ENCODE measurements at regions not wholly inside any gene's neighbourhood (a gene's known extent, or its start where the extent isn't known, plus 50 kb on each side); places are given as distances from the start of the nearest gene placed in this dataset.
A peak's percentile ranks its signal among the peaks of the same experiment; 100 is the strongest.

DNA sequence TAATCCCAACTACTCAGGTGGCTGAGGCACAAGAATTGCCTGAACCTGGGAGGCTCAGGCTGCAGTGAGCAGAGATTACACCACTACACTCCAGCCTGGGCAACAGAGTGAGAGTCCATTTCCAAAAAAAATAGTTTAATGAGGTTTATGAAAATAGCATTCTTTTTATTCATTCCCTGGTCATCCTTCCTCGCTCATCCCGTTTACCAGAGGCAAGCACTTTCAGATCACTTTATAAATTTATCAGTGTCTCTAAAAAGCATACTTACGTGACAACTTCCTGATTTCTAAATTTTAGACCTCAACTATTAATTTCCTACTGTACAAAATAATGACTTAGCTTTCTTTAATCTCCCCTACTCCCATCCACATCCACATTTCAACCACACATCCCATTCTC is 864.8 kb downstream of the EPHA4 start:
- Histone ChIP-seq H3K36me3 (no peaks in the 10 kb centered on the region), H3K27me3 (no peaks in the 10 kb centered on the region), H3K4me1 (ENCODE audit: low read depth) (no peaks in the 10 kb centered on the region), H3K4me3 (no peak overlapping the region), H3K9me3 (ENCODE audit: low read depth) (no peaks in the 10 kb centered on the region), H3K27ac (no peak overlapping the region)
- TF ChIP-seq, protein P1, sequence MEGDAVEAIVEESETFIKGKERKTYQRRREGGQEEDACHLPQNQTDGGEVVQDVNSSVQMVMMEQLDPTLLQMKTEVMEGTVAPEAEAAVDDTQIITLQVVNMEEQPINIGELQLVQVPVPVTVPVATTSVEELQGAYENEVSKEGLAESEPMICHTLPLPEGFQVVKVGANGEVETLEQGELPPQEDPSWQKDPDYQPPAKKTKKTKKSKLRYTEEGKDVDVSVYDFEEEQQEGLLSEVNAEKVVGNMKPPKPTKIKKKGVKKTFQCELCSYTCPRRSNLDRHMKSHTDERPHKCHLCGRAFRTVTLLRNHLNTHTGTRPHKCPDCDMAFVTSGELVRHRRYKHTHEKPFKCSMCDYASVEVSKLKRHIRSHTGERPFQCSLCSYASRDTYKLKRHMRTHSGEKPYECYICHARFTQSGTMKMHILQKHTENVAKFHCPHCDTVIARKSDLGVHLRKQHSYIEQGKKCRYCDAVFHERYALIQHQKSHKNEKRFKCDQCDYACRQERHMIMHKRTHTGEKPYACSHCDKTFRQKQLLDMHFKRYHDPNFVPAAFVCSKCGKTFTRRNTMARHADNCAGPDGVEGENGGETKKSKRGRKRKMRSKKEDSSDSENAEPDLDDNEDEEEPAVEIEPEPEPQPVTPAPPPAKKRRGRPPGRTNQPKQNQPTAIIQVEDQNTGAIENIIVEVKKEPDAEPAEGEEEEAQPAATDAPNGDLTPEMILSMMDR (IDR thresholded peaks at IDR 0.05; ENCODE audit: low read depth, low read length), result no peak
- no peak for DNase-seq (ENCODE audit: low read depth in 1 of 2, low spot score in 1 of 2)

DNA sequence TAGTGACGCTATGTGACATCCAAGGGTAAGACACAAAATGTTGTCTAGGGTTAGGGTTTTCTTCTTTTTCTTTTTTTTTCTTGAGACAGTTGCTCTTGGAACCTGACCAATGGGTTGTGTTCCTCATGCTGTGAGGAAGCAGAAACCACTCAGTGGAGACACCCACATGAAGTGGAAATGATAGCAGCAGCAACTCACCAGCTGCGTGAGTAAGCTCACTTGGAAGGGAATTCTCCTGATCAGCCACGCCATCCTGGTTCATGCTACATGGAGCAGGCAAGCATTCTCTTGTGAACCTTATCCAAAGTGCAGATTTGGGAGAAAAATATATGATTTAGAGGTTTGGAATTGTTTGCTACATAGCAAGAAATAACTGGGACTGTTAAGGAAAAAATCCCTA is 863.7 kb downstream of the EPHA4 start:
- H3K36me3 ChIP-seq, result no peaks in the 10 kb centered on the region
- TF ChIP-seq, protein P1 (IDR thresholded peaks at IDR 0.05; ENCODE audit: low read depth, low read length), result no peak
- DNase-seq (ENCODE audit: low read depth in 1 of 2, low spot score in 1 of 2), result peak in 1 of 2 donors; percentile 15
- no peaks in the 10 kb centered on the region for H3K4me1 ChIP-seq (ENCODE audit: low read depth)
- no peak overlapping the region for H3K4me3 ChIP-seq
- H3K27me3 ChIP-seq, result no peaks in the 10 kb centered on the region
- no peak overlapping the region for H3K27ac ChIP-seq
- H3K9me3 ChIP-seq (ENCODE audit: low read depth), result no peaks in the 10 kb centered on the region

DNA sequence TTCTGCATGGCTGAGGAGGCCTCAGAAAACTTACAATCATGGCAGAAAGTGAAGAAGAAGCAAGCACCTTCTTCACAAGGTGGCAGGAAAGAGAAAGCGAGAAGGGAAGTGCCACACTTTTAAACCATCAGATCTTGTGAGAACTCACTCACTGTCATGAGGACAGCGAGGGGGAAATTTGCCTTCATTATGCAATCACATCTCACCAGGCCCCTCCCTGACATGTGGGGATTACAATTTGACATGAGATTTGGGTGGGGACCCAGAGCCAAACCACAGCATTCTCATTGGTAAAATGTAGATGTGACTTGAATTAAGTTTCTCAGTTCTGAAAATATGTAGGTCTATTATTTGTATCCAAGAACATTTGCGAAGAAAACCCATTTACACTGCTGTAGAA is 854.8 kb downstream of the EPHA4 start:
- Histone ChIP-seq H3K36me3 (no peaks in the 10 kb centered on the region), H3K4me1 (ENCODE audit: low read depth) (no peaks in the 10 kb centered on the region), H3K27ac (no peak overlapping the region), H3K27me3 (no peaks in the 10 kb centered on the region), H3K9me3 (ENCODE audit: low read depth) (no peaks in the 10 kb centered on the region), H3K4me3 (no peak overlapping the region)
- DNase-seq (ENCODE audit: low read depth in 1 of 2, low spot score in 1 of 2), result no peak
- TF ChIP-seq, protein P1 (IDR thresholded peaks at IDR 0.05; ENCODE audit: low read depth, low read length), result no peak

DNA sequence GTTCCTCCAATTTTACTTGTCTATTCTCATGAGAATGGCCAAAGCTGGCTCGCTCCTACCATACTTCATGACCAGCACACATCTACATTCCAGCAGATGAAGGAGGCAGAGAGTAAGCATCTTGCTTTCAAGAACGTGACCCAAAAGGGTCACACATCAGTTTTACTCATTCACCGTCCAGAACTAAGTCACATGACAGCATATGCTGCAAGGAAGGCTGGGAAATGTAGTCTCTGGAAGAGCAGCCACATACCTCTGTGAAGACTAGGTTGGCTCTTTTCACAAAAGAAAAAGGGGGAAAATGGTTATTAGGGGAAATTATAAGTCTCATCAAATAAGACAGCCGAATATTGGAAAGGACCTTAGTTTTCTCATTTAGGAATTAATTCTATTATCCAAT is 835.3 kb downstream of the EPHA4 start:
- Histone ChIP-seq H3K9me3 (ENCODE audit: low read depth) (no peaks in the 10 kb centered on the region), H3K36me3 (no peaks in the 10 kb centered on the region), H3K27me3 (no peaks in the 10 kb centered on the region), H3K4me1 (ENCODE audit: low read depth) (no peaks in the 10 kb centered on the region), H3K4me3 (no peak overlapping the region), H3K27ac (no peak overlapping the region)
- TF ChIP-seq, protein P1 (IDR thresholded peaks at IDR 0.05; ENCODE audit: low read depth, low read length), result no peak
- no peak for DNase-seq (ENCODE audit: low read depth in 1 of 2, low spot score in 1 of 2)

DNA sequence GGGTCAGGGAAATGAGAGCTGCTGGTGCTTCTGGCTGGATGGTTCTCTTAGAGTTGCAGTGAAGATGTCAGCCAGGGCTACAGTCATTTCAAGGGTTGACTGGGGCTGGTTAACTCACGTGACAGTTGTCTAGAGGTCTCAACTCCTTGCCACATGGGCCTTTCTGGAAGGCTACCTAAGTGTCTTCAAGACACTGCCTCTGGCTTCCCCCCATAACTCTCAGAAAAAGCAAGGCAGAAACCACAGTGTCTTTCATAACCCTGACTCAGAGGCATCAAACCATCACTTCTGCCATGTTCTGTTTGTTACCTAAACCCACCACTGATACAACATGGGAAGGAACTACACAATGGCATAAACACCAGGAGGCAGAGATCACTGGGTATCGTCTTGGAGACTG is 828.9 kb downstream of the EPHA4 start:
- Histone ChIP-seq H3K9me3 (ENCODE audit: low read depth) (no peaks in the 10 kb centered on the region), H3K27me3 (no peaks in the 10 kb centered on the region), H3K36me3 (no peaks in the 10 kb centered on the region), H3K27ac (no peak overlapping the region), H3K4me3 (no peak overlapping the region), H3K4me1 (ENCODE audit: low read depth) (no peaks in the 10 kb centered on the region)
- no peak for DNase-seq (ENCODE audit: low read depth in 1 of 2, low spot score in 1 of 2)
- TF ChIP-seq, protein P1 (IDR thresholded peaks at IDR 0.05; ENCODE audit: low read depth, low read length), result no peak

DNA sequence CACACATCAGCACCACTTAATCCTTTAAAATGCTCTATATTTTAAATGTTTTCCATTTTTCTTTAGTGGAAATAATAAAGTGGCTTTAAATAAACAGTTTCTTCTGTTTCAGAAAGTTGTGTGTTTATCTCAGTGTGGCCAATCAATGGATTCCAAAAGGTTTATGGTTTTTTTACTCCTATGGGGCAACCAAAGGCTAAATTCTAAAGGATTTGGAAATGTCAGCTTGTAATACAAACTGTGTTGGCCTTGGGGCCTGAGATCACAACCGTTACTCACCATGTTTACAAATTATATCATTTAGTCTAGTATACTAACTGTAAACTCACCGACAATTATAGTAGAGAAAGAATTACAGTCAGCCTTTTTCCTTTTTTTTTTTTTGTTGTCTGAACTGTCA is 827.2 kb downstream of the EPHA4 start:
- no peaks in the 10 kb centered on the region for H3K9me3 ChIP-seq (ENCODE audit: low read depth)
- H3K27ac ChIP-seq, result no peak overlapping the region
- H3K36me3 ChIP-seq, result no peaks in the 10 kb centered on the region
- TF ChIP-seq, protein P1 (IDR thresholded peaks at IDR 0.05; ENCODE audit: low read depth, low read length), result no peak
- DNase-seq (ENCODE audit: low read depth in 1 of 2, low spot score in 1 of 2), result no peak
- no peaks in the 10 kb centered on the region for H3K4me1 ChIP-seq (ENCODE audit: low read depth)
- H3K27me3 ChIP-seq, result no peaks in the 10 kb centered on the region
- H3K4me3 ChIP-seq, result no peak overlapping the region

All from cardiac muscle cell (in vitro differentiated cells and primary cell).